Psoas muscle (tissue), 7 donors: ENCODE measurements at regions not wholly inside any gene's neighbourhood (a gene's known extent, or its start where the extent isn't known, plus 50 kb on each side); places are given as distances from the start of the nearest gene placed in this dataset.

Source experiments
- ATAC-seq, 4 donors: fragments of 200-7000 bp; cut with Tn5 transposase; one replicate each; pipeline ENCODE4 v1.9.1; 2020; ENCODE audit warnings: moderate library complexity in 3 of 4, mild to moderate bottlenecking in 2 of 4
- DNase-seq, 2 donors: peaks; one replicate each; pipeline ENCODE4 v3.0.0-alpha.2; 2020
- H3K27ac ChIP-seq: fragments of 200-600 bp; one replicate; pipeline ENCODE4 v1.8.0; 2022
- H3K27me3 ChIP-seq, 3 donors: fragments of 200-600 bp in 1 of 3; one replicate each; pipeline versions ENCODE4 v1.6.1 to v1.8.0; 2013 to 2022; ENCODE audit warnings: low read length in 2 of 3, mild to moderate bottlenecking in 2 of 3, moderate library complexity in 1 of 3; ENCODE audit not compliant: insufficient read depth in 3 of 3
- H3K36me3 ChIP-seq, 2 donors: fragments of 200-600 bp in 1 of 2; one replicate each; pipeline versions ENCODE4 v1.6.1 to v1.8.0; 2013 to 2022; ENCODE audit warnings: low read depth in 1 of 2, mild to moderate bottlenecking in 1 of 2, moderate library complexity in 1 of 2; ENCODE audit not compliant: insufficient read depth in 1 of 2
- H3K4me1 ChIP-seq: fragments of 200-600 bp; one replicate; pipeline ENCODE4 v1.8.0; 2022
- H3K4me3 ChIP-seq: fragments of 200-600 bp; one replicate; pipeline ENCODE4 v1.8.0; 2022; ENCODE audit warnings: mild to moderate bottlenecking
- H3K9me3 ChIP-seq: fragments of 200-600 bp; one replicate; pipeline ENCODE4 v1.8.0; 2022
- CTCF ChIP-seq: fragments of 200-600 bp; IDR thresholded peaks from one replicate; pipeline ENCODE4 v1.8.0; 2022; ENCODE audit warnings: antibody characterized with exemption
- WGBS, 3 donors: extraction: QIAGEN DNeasy Blood & Tissue Kit; methylation state at CpG; one replicate each; pipeline versions ENCODE4 v1.1.6 to v1.1.7; 2013; 5-methylcytosine and 5-hydroxymethylcytosine counted together
- intact Hi-C, 2 donors: fragments of 100-400 bp; cut with DNase I; formaldehyde crosslinking; loops; one replicate each; pipeline versions ENCODE4 v1.11.0 to v1.14.2; 2022
- donor health status: healthy with polysubstance abuse.
- donor health status: DM: no; HTN: no; CAD: no; lungs with moderate emphysema.
- donor health status: Bipolar disorder and iron deficiency.
- donor health status: healthy.
- donor health status: DM: yes; HTN: yes; CAD: no.
- donor health status: DM: no; HTN: no; CAD: no.
- donor health status: DM: yes; HTN: yes; CAD: no.

GRCh38 chr1:5341471-5341870 is 650.8 kb downstream of the NPHP4 start:
- no peak for TF ChIP-seq CTCF
- ATAC-seq = no peak

DNA sequence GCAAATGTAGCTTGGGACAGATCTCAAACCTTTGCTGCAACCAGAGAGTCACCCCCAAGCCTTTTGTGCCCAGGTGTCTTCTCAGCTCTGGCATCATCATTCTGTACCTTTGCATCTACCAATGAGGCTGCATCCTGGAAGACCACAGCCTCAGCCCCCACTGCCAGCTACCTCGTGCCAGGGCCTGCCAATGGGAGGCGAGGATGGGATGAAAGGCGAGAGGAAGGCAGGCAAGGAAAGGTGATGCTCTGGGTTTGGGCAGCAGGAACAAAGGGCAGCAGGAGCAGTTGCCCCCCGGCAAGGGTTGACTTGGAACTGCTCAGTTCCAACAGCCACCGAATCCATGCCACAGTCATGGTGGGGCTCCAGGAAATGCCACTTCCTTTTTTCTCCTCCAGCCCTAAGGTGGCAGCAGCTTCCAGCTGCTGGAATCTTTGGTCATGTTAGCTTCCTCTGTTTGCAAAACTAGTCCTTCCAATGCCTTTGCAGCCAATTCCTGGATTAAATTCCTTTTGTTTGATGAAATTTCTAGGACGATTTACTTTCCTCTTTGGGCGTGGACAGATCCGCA is 651.6 kb downstream of the NPHP4 start:
- 72 to 75% (median 74%) methylated on average over 8 of the region's 8 CpGs for WGBS, 3 donors
- no peak overlapping the region for H3K27ac ChIP-seq
- H3K9me3 ChIP-seq = no peaks in the 10 kb centered on the region
- intact Hi-C loops = no loop called here
- no peaks in the 10 kb centered on the region for H3K4me1 ChIP-seq
- no peak overlapping the region for H3K4me3 ChIP-seq
- no peak for ATAC-seq
- H3K36me3 ChIP-seq = no peaks in the 10 kb centered on the region
- H3K27me3 ChIP-seq = peaks cover 0 to 2% (median 0%) of the 10 kb centered on the region in 3 donors
- DNase-seq = no peak
- TF ChIP-seq CTCF = no peak

More at GRCh38 chr1:5341471-5341870, 650.8 kb downstream of the NPHP4 start:
- Histone ChIP-seq H3K9me3 (no peaks in the 10 kb centered on the region), H3K27ac (no peak overlapping the region), H3K36me3 (no peaks in the 10 kb centered on the region), H3K27me3 (peaks cover 0 to 2% (median 0%) of the 10 kb centered on the region in 3 donors), H3K4me1 (no peaks in the 10 kb centered on the region), H3K4me3 (no peak overlapping the region)
- WGBS, 3 donors = 58 to 64% (median 61%) methylated on average over 3 of the region's 3 CpGs
- DNase-seq = no peak
- intact Hi-C loops = no loop called here

DNA sequence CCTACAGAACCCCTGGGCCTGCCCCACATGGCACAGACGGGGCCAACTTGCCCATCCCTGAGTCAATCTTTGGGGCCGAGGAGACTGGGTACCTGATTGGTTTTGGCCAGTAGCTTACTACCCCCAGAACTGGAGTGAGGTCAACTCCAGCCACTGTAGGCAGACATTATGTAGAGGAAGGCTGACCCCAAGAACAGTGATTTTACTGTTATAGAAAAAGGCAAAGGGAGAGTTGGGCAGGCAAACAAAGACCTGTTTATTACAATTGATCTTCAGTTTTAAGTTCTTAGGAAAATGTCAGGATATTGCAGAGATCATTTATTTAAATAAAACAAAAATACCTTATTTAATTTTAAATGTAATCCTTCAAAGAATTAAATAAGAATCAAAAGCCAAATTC is 653.8 kb downstream of the NPHP4 start:
- ATAC-seq (no peak), DNase-seq (no peak)
- Histone ChIP-seq H3K4me1 (no peaks in the 10 kb centered on the region), H3K9me3 (no peaks in the 10 kb centered on the region), H3K27me3 (no peaks in the 10 kb centered on the region), H3K36me3 (no peaks in the 10 kb centered on the region), H3K27ac (no peak overlapping the region), H3K4me3 (no peak overlapping the region)
- WGBS, 3 donors = 74 to 80% (median 79%) methylated on average over 2 of the region's 2 CpGs
- TF ChIP-seq CTCF = no peak
- intact Hi-C loops = no loop called here

- TF ChIP-seq CTCF = no peak
- Histone ChIP-seq H3K27me3 (peaks cover 0 to 2% (median 0%) of the 10 kb centered on the region in 3 donors), H3K9me3 (no peaks in the 10 kb centered on the region), H3K27ac (no peak overlapping the region), H3K36me3 (no peaks in the 10 kb centered on the region), H3K4me3 (no peak overlapping the region), H3K4me1 (no peaks in the 10 kb centered on the region)
- WGBS, 3 donors = 60 to 71% (median 63%) methylated on average over 5 of the region's 5 CpGs
- DNase-seq = no peak
- no peak for ATAC-seq
- intact Hi-C loops = no loop called here
These were observed 658.9 kb downstream of the NPHP4 start for GRCh38 chr1:5333291-5333690.

DNA sequence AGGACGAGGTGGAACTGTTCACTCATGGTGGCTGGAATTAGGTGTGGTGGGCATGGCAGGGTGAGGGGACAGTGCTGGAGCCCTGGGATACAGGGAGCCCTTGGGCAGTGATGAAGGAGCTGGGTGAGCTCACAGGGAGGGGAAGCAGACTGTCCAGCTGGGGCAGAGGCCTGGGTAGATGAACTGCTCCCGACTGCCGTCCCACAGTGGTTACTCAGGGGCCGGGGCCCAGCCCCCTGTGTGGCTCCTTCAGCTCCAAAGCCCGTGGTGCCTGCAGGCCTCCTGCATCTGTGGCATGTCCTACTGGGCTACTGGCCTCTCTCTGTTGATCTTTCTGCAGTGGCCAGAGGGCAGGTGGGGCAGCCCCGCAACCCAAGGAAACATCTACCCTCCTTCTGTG is 661.1 kb downstream of the NPHP4 start:
- H3K4me1 ChIP-seq = no peaks in the 10 kb centered on the region
- ATAC-seq = no peak
- no peaks in the 10 kb centered on the region for H3K36me3 ChIP-seq
- H3K27me3 ChIP-seq = peaks cover 0 to 2% (median 0%) of the 10 kb centered on the region in 3 donors
- H3K4me3 ChIP-seq = no peak overlapping the region
- DNase-seq = no peak
- no peak for TF ChIP-seq CTCF
- no peak overlapping the region for H3K27ac ChIP-seq
- WGBS, 3 donors = 74 to 89% (median 81%) methylated on average over 6 of the region's 6 CpGs
- no peaks in the 10 kb centered on the region for H3K9me3 ChIP-seq
- intact Hi-C loops = no loop called here
